DMS114 treated with DMSO at 0.1 percent for 48 hours (cell line): ENCODE measurements at regions not wholly inside any gene's neighbourhood (a gene's known extent, or its start where the extent isn't known, plus 50 kb on each side); places are given as distances from the start of the nearest gene placed in this dataset.

Source experiments
- DNase-seq: peaks from one replicate; lab custom pipeline; 2025; ENCODE audit not compliant: unreplicated experiment; lab: John Stamatoyannopoulos, UW

- no peak for DNase-seq
Observed at GRCh38 chr10:131810036-131810804, 90.6 kb upstream of the PPP2R2D start.

GRCh38 chr10:131810805-131811629, 89.8 kb upstream of the PPP2R2D start:
- DNase-seq = no peak

GRCh38 chr10:131811630-131812403, 89.0 kb upstream of the PPP2R2D start:
- no peak for DNase-seq

DNA sequence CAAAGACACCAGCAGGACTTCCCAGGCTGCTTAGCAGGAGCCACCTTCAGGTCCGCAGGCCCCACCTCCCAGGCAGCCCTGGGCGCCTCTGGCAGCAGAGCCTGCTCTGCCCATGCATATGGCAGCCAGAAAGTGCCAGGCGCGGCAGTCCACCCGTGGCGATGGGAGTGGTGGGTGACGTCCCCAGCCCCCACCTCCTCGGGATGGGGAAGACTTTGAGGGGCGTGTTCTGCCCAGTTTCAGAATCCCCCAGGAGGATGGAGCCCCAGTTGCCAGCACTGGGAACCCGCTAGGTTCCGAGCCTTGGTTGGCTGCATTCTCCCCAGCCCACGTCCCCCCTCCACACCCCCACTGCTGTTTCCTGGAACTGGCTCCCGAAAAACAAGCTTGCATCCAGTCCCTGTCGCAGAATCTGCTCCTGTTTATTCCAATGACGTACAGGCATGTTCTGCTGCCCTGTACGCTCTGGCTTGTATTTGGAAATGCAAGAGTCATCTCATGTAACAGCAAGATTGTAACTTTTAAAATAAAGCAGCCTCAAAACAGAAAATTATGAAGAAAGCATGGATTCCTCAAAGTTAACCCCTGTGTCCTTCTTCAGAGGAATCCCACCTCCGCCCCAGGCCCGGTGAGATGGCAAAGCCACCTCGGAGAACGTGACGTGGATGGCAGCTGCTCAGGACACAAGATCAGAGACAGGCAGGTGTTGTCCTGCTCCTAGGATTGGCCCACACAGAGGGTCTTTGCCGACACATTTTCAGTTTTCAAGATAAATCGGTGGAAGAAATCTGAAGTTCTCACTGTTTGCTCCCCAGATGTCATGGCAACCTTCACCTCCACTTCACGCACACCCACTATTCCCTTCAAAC, 87.8 kb upstream of the PPP2R2D start:
- no peak for DNase-seq

GRCh38 chr10:131814567-131815265, 86.1 kb upstream of the PPP2R2D start:
- DNase-seq = no peak

DNA sequence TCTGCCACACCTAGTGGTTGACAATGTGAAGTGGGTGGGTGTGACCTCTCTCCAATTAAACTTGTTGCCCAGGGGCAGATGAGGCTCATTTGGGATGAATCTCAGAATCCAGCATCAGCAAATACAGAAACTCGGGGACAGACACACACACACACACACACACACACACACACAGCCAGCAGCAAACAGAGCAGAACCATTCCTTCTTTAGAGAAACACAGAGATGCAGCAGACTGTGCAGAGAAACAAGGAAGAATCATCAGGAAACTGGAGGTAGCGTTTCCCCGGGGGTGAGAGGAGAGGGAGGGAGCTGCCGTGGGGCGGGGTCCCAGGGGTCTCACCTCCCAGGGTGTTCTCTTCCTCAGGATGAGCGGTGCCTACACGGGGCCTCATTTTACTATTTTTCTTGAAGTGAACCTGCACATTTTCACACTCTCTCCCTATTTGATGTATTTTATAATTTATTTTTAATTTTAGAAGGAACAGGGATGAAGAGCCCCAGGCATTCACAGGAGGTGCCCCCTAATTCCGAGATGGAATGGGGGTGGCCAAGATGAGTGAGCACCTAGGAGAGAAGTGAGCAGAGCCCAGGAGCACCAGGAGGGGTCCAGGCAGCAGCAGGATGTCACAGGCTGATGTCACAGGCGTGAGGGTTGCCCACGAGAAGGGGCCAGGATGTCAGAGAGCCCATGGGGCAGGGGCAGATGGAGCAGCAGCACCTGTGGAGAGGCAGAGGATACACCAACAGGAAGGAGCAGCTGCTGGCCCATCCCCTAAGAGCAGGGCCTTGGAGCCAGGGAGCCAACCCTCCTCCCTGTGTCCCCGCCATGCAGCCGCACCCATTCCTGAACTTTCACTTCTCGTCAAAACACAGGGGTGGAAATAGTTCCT, 85.3 kb upstream of the PPP2R2D start:
- no peak for DNase-seq

DNA sequence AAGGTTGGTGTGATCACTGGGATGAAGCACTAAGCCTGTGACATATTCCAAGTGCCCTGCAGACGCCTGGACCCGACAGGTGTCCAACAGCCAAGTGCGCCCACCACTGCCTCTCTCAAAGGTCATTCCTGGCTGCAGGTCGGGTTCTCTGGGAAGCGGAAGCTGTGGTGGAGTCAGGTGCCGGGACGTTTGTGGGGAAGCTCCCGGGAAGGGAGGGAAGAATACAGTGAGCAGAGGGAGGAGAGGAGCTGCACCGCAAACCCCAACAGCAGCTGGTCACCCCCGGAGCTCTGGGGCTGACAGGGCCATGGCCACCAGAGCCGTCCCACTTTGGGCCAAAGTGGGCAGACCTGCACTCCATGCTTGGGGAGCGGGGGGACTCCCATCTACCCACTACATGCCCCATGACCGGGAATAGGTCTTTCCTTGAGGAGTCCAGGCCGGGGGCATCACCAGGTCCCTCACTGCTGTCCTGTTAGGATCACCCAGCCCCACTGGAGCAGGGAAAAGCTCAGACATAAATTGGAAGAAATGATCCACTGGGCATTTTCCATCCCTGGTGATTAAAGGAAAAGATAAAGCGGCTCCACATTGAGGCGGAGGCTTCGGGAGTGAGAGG, 84.5 kb upstream of the PPP2R2D start:
- DNase-seq = no peak

DNA sequence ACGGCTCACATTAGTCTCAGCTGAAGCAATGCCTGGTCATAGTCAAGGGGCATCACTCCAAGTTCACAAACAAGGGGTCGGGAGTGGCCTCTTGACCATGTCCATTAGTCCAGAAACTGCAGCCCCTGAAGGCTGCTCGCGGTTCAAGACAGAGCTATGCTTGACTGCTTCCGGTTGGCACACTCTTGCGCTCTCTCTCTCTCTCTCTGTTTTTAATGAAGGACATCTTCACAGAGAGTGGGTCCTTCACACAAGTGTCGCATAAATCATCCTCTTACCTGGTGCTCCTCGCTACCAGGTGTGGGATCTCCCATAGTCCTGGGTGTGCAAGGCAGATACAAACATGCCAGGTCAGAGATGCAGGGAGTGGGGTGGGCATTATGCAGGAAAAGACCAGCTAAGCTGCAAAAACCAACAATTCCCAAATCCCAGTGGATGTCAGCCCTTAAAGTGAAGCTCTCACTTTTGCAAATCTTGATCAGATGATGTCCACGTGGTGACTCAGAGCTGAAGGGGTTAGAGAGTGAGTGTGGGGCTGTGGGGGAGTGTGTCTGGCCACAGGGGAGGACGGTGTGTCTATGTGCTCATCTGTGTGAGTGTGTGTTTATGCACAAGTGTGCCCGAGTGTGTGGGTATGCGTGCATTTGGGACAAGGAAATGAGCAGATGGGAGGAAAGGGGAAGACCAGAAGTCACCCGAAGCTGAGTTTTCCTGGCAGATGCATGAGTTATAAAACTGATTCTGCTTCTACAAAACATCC, 83.7 kb upstream of the PPP2R2D start:
- no peak for DNase-seq

- no peak for DNase-seq
Observed at GRCh38 chr10:131817866-131818509, 82.8 kb upstream of the PPP2R2D start.

- DNase-seq = no peak
Observed at GRCh38 chr10:131818510-131819234, 82.1 kb upstream of the PPP2R2D start.

- no peak for DNase-seq
Observed at GRCh38 chr10:131819241-131820072, 81.4 kb upstream of the PPP2R2D start.

DNA sequence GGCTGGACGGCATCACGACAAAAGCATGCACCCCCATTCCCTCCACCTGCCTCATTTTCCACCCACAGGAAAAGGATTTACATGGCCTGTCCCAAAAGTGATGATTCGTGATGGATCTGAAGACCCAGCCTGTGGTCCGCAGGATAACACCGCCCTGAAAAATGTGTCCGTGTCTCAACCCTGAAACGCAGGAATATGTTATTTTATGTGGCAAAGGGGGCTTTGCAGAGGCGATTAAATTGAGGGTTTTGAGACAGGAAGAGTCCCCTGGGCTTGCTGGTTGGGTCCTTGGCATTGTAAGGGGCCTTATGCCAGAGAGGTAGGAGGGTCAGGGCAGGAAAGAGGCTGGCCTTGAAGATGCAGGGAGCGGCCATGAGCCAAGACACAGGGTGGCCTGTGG, 80.2 kb upstream of the PPP2R2D start:
- DNase-seq = no peak

GRCh38 chr10:131821378-131822012, 79.3 kb upstream of the PPP2R2D start:
- no peak for DNase-seq

DNA sequence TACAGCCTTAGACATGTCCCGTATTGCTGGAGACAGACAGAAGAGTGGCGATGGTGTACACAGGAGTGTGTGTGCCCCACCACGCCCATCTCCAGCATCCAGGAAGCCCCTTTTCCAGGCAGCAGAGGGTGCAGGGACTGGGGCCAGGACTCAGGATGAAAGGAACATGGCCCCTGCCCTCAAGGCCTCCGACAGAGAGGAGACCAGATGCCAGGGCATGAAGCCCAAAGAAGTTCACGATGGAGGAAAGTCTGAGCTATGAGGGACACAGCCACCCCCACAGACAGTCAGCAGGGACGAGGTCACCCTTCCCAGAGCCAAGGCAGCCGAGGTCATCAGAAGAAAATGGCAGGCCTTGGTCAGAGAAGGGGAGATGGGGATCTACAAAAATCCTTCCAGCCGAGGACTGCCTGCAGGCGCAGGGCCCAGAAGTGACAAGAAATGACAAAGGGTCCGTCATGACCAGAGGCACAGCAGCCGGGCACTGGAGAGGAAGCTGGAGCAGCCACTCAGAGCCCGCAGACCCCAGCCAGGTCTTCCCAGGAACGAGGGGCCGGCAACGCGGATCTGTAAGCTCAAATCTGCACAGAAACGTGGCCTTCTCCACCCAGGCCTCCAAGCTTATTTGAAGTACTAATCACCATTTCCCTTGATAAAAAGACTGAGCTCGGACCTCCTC, 78.7 kb upstream of the PPP2R2D start:
- no peak for DNase-seq
